ENCODE measurements at regions not wholly inside any gene's neighbourhood (a gene's known extent, or its start where the extent isn't known, plus 50 kb on each side); places are given as distances from the start of the nearest gene placed in this dataset.
A peak's percentile ranks its signal among the peaks of the same experiment; 100 is the strongest.

DNA sequence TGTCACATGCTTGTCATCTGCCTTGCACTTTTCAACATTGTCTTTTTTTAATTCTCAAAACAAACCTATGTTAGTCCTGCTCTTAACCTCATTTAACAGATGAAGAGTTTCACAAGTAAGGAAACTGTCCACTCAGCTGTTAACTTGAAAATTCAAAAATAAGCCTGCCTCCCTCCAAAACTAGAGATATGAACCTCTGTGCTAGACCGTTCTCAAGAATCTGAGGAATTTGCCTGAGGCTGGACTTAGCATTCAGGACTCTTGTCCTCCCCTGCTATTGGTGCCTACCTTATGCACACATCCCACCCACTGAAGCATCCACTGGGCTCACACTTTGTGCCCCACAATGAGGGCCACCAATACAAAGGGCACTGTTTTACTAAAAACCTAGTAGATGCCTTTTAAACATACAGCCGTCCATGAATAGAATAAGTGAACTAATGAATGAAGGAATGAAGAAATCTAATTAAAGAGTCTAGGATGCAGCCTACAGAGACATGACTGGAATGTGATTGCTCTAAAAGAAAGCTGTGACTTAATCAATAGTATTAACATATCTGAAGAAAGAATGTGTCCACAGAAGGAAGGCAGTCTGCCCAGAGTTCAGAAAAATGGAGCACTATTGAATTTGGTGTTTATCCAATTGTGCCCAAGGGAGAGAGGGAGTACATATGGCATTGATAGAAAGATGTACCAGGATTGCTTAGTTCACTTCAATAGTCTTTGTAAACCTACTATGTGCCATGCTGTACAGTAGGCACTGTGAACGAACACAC lies 238.5 kb downstream of the SPTSSA start:
- Histone ChIP-seq H3K27me3 (ENCODE audit: control insufficient read depth in 1 of 2, insufficient read depth in 2 of 2, low read length in 2 of 2) (no peaks in the 10 kb centered on the region), H3K4me1 (ENCODE audit: insufficient read depth, low read length) (peaks cover 35% of the 10 kb centered on the region), H3K36me3 (ENCODE audit: insufficient read depth, low read length) (no peaks in the 10 kb centered on the region), H3K9ac (ENCODE audit: low read length) (no peak overlapping the region), H3K27ac (ENCODE audit: low read depth, low read length) (no peak overlapping the region), H3K9me3 (ENCODE audit: low read length) (no peaks in the 10 kb centered on the region), H3K4me3 (ENCODE audit: low read depth in 1 of 2, low read length in 2 of 2) (no peak overlapping the region)

DNA sequence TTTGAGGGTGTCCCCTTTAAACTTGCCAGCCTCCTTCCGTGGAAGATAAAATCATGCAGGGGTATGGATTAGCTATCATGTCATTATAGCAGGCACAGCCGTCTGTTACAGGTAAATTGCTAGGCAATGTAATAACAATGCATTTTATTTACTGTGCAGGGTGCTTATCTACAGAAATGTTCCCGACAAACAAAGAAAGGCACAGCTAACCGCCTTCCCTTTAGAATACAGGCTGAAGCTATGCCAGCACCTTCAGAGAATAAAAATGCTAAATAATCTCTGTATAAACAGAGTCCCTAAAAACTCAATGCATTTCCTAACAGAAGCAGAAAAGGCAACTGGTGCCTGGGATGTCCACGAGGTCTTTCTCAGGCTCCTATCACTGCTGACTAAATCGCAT lies 239.2 kb downstream of the SPTSSA start:
- Histone ChIP-seq H3K4me3 (ENCODE audit: low read depth in 1 of 2, low read length in 2 of 2) (no peak overlapping the region), H3K9ac (ENCODE audit: low read length) (no peak overlapping the region), H3K4me1 (ENCODE audit: insufficient read depth, low read length) (peaks cover 35% of the 10 kb centered on the region), H3K9me3 (ENCODE audit: low read length) (no peaks in the 10 kb centered on the region), H3K27me3 (ENCODE audit: control insufficient read depth in 1 of 2, insufficient read depth in 2 of 2, low read length in 2 of 2) (no peaks in the 10 kb centered on the region), H3K27ac (ENCODE audit: low read depth, low read length) (no peak overlapping the region), H3K36me3 (ENCODE audit: insufficient read depth, low read length) (no peaks in the 10 kb centered on the region)

DNA sequence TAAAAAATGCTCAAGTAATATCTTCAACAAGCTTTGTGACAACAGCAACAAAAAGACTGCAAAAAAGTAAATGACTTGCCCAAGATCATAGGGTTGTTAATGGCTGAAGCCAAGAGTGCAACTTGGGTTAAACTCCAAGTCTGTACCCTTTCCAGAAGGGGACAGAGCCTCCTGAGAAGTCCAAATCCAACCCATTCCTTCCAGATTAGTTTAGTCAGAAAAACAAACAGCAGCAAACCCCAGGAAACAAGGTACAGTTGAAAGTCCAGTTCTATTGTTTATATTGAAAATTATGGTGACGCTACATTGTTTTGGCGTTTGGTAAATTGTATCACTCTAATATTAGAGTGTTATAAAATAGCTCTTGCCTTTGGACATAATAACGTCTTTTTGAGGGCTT lies 239.9 kb downstream of the SPTSSA start:
- Histone ChIP-seq H3K36me3 (ENCODE audit: insufficient read depth, low read length) (no peaks in the 10 kb centered on the region), H3K27ac (ENCODE audit: low read depth, low read length) (no peak overlapping the region), H3K4me3 (ENCODE audit: low read depth in 1 of 2, low read length in 2 of 2) (no peak overlapping the region), H3K27me3 (ENCODE audit: control insufficient read depth in 1 of 2, insufficient read depth in 2 of 2, low read length in 2 of 2) (no peaks in the 10 kb centered on the region), H3K4me1 (ENCODE audit: insufficient read depth, low read length) (peaks cover 35% of the 10 kb centered on the region), H3K9me3 (ENCODE audit: low read length) (no peaks in the 10 kb centered on the region), H3K9ac (ENCODE audit: low read length) (no peak overlapping the region)

DNA sequence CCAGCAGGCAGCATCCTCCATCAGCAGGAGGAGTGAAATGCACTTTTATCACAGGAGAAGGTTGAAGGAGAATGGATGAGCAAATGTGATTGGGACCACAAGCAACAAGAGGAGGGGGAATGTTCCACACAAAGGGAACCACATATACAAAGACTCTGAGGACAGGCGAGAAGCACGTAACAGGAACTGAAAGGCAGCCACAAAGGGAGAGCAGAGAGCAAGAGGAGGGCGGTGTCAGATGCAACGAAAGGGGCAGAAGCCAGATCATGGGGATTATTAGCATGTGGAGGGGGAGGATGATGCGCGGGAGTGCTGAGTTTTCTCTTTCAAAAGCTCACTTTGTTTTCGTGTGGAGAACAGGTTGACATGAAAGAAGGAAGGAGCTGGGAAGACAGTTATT lies 241.1 kb downstream of the SPTSSA start:
- no peaks in the 10 kb centered on the region for H3K27me3 ChIP-seq (ENCODE audit: control insufficient read depth in 1 of 2, insufficient read depth in 2 of 2, low read length in 2 of 2)
- no peaks in the 10 kb centered on the region for H3K36me3 ChIP-seq (ENCODE audit: insufficient read depth, low read length)
- H3K9ac ChIP-seq (ENCODE audit: low read length) = no peak overlapping the region
- no peak overlapping the region for H3K27ac ChIP-seq (ENCODE audit: low read depth, low read length)
- no peak overlapping the region for H3K4me3 ChIP-seq (ENCODE audit: low read depth in 1 of 2, low read length in 2 of 2)
- H3K4me1 ChIP-seq (ENCODE audit: insufficient read depth, low read length) = peaks cover 35% of the 10 kb centered on the region
- no peaks in the 10 kb centered on the region for H3K9me3 ChIP-seq (ENCODE audit: low read length)

DNA sequence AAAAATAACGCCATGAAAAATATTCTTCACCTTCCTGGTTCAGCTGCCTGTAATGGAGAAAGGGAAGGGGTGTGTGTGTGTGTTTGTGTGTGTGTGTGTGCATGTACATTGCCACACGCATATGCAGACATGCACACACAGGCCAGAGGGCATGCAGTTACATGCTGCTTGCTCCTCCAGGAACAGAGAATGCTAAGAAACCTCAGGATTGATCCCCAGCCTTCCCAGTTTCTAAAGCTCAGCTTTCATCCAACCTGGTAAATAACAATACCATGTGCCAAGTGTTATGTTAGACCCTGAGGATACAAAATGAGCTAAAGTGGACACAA lies 241.7 kb downstream of the SPTSSA start:
- Histone ChIP-seq H3K9me3 (ENCODE audit: low read length) (no peaks in the 10 kb centered on the region), H3K9ac (ENCODE audit: low read length) (no peak overlapping the region), H3K27ac (ENCODE audit: low read depth, low read length) (no peak overlapping the region), H3K36me3 (ENCODE audit: insufficient read depth, low read length) (no peaks in the 10 kb centered on the region), H3K4me3 (ENCODE audit: low read depth in 1 of 2, low read length in 2 of 2) (no peak overlapping the region), H3K4me1 (ENCODE audit: insufficient read depth, low read length) (peaks cover 35% of the 10 kb centered on the region), H3K27me3 (ENCODE audit: control insufficient read depth in 1 of 2, insufficient read depth in 2 of 2, low read length in 2 of 2) (no peaks in the 10 kb centered on the region)

DNA sequence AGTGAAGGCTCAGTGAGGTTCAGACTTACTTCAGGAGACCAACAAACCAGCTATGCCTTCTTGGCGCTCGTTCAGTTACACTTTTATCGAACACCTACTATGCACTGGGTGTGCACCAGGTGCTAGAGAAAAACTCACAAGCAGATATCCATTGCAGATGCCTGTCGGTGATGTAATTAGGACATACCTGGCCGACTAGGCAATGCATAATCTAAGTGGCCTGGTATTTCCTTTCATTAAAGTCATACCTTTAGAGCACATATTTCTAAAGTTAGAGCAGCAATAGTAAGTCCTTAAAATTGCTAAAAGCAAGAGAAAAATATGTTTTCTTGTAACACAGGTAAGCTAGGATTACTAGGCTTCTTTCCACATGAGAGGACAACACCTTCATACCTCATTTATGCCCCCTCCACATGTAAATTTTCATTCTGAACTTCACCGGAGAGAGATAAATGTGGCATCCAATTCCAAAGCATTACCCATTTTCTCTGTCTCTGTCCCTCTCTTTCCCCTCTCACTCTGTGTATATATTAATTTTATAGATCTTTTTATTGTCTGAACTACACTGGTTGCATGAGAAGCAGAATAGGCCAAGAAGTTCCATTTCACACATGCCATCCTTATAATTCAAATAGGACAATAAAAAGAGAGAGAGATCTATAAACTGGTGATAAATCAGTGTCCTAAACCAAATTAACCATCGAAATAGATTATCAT lies 242.2 kb downstream of the SPTSSA start:
- Histone ChIP-seq H3K27ac (ENCODE audit: low read depth, low read length) (no peak overlapping the region), H3K9ac (ENCODE audit: low read length) (no peak overlapping the region), H3K36me3 (ENCODE audit: insufficient read depth, low read length) (no peaks in the 10 kb centered on the region), H3K4me3 (ENCODE audit: low read depth in 1 of 2, low read length in 2 of 2) (no peak overlapping the region), H3K27me3 (ENCODE audit: control insufficient read depth in 1 of 2, insufficient read depth in 2 of 2, low read length in 2 of 2) (no peaks in the 10 kb centered on the region), H3K9me3 (ENCODE audit: low read length) (no peaks in the 10 kb centered on the region), H3K4me1 (ENCODE audit: insufficient read depth, low read length) (peaks cover 35% of the 10 kb centered on the region)

DNA sequence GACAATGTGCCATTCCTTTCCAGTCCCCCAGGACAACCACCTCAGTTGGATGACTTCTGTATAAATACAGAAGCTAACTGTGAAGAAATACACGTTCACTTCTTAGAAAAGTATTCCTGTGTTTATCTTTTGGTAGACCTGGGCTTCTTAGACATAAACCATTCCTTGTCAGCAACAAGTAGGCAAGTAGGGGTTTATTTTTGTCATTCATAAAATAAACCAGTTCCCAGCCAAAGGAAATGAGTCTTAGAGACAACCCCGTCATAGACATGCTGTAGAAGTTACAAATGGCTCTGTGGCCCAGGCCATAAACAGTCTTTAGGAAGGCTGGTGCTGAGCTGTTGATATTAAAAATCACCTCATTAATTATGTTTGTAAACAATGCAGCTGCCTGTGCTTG lies 243.2 kb downstream of the SPTSSA start:
- Histone ChIP-seq H3K9me3 (ENCODE audit: low read length) (no peaks in the 10 kb centered on the region), H3K4me3 (ENCODE audit: low read depth in 1 of 2, low read length in 2 of 2) (no peak overlapping the region), H3K27me3 (ENCODE audit: control insufficient read depth in 1 of 2, insufficient read depth in 2 of 2, low read length in 2 of 2) (no peaks in the 10 kb centered on the region), H3K9ac (ENCODE audit: low read length) (no peak overlapping the region), H3K36me3 (ENCODE audit: insufficient read depth, low read length) (no peaks in the 10 kb centered on the region), H3K27ac (ENCODE audit: low read depth, low read length) (peak overlapping the region; percentile 65), H3K4me1 (ENCODE audit: insufficient read depth, low read length) (peaks cover 29% of the 10 kb centered on the region)

DNA sequence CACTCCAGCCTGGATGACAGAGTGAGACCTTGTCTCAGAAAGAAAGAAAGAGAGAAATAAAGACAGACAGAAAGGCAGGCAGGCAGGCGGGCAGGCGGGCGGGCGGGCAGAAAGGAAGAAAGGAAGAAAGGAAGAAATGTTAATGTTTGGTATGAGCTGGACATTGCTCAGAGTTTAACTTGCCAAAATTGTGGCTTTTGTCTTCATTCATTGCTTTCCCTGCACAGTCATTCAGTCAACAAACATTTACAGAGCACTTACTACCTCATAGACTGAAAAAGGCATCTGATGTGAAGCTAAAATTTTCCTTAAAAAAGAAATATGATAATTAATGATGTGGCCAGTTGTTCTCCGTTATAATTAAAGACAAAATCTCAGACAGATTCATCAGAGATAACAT lies 247.1 kb downstream of the SPTSSA start:
- Histone ChIP-seq H3K9ac (ENCODE audit: low read length) (no peak overlapping the region), H3K4me3 (ENCODE audit: low read depth in 1 of 2, low read length in 2 of 2) (no peak overlapping the region), H3K27ac (ENCODE audit: low read depth, low read length) (no peak overlapping the region), H3K27me3 (ENCODE audit: control insufficient read depth in 1 of 2, insufficient read depth in 2 of 2, low read length in 2 of 2) (no peaks in the 10 kb centered on the region), H3K36me3 (ENCODE audit: insufficient read depth, low read length) (no peaks in the 10 kb centered on the region), H3K4me1 (ENCODE audit: insufficient read depth, low read length) (peaks cover 25% of the 10 kb centered on the region), H3K9me3 (ENCODE audit: low read length) (no peaks in the 10 kb centered on the region)

DNA sequence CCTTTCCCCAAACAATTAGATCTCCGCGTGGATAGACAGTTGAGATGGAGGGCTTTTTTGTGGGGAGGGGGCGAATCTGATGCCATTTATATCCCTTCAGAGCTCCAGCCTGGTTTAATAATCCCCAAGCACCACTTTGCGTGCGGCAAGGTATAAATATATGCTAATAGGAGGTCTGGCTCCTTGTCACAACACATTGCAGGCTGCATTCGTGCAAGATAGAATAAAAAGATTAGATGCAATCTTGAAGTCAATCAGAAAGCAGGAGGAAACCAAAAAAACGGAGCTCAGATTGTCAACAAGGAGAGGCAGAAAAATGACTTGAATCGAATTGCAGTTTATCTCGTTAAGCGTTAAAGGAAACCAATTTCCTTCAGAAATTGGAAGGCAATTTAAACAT lies 248.7 kb downstream of the SPTSSA start:
- no peak overlapping the region for H3K9ac ChIP-seq (ENCODE audit: low read length)
- no peaks in the 10 kb centered on the region for H3K9me3 ChIP-seq (ENCODE audit: low read length)

DNA sequence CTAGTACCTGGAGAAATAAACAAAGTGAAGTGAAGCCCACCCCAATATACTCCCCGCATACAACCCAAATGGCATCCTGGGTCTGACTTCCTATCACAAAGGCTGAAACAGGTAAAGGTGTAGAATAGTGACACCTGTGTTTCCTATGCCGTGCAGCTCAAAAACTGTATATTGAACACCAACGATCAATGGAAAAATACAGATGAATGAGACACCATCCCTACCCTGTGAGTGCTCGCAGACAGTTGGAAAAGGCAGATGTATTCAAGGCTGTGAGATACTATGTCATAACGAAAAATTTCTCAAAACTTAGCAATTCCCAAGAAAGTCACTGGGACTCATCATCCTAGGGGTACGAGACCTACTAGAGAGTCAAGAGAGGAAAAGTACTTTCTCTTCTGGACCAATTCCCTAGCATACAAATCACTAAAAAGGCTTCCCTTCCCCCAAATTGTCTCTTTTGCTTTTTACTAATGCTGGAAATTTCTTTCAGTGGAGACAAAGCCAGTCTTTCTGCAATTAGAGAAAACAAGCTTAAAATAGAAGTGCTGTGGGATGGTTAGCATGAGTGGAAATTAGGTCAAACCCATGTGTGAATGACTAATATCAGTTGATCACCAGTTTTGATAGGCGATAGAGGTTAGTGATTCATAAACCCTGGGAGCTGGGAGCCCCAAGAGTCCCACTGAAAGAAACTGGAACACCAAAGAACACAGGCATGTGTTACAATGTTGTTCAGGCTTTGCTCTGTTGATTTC lies 249.7 kb downstream of the SPTSSA start:
- H3K9ac ChIP-seq (ENCODE audit: low read length) = no peak overlapping the region
- H3K27ac ChIP-seq (ENCODE audit: low read depth, low read length) = no peak overlapping the region
- no peaks in the 10 kb centered on the region for H3K9me3 ChIP-seq (ENCODE audit: low read length)
- H3K4me1 ChIP-seq (ENCODE audit: insufficient read depth, low read length) = no peaks in the 10 kb centered on the region
- no peaks in the 10 kb centered on the region for H3K36me3 ChIP-seq (ENCODE audit: insufficient read depth, low read length)
- H3K4me3 ChIP-seq (ENCODE audit: low read depth in 1 of 2, low read length in 2 of 2) = no peak overlapping the region
- H3K27me3 ChIP-seq (ENCODE audit: control insufficient read depth in 1 of 2, insufficient read depth in 2 of 2, low read length in 2 of 2) = no peaks in the 10 kb centered on the region

More for the DNA sequence above, 248.7 kb downstream of the SPTSSA start:
- H3K36me3 ChIP-seq (ENCODE audit: insufficient read depth, low read length) = no peaks in the 10 kb centered on the region
- no peak overlapping the region for H3K4me3 ChIP-seq (ENCODE audit: low read depth in 1 of 2, low read length in 2 of 2)
- no peak overlapping the region for H3K27ac ChIP-seq (ENCODE audit: low read depth, low read length)
- no peaks in the 10 kb centered on the region for H3K27me3 ChIP-seq (ENCODE audit: control insufficient read depth in 1 of 2, insufficient read depth in 2 of 2, low read length in 2 of 2)
- H3K4me1 ChIP-seq (ENCODE audit: insufficient read depth, low read length) = peaks cover 9% of the 10 kb centered on the region

DNA sequence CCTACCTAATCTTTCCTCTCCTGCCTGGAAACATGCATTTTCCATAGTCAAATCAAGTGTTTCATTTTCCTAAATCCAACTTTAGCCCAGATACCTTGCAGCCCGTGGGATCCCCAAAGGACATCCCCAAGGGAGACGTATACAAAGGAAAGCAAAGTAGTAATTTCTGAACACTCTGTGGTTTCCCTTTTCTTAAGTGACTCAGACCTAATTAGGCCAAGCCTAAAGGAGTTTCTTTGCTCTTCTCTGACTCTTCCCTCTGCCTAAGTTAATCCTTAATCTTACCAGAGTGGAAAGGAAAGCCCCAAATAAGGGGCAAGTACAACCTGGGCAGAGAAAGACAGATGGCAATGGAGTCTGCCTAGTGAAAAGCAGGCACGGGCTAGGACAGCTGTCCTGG lies 250.3 kb downstream of the SPTSSA start:
- Histone ChIP-seq H3K27me3 (ENCODE audit: control insufficient read depth in 1 of 2, insufficient read depth in 2 of 2, low read length in 2 of 2) (no peaks in the 10 kb centered on the region), H3K36me3 (ENCODE audit: insufficient read depth, low read length) (no peaks in the 10 kb centered on the region), H3K4me1 (ENCODE audit: insufficient read depth, low read length) (no peaks in the 10 kb centered on the region), H3K9ac (ENCODE audit: low read length) (no peak overlapping the region), H3K9me3 (ENCODE audit: low read length) (no peaks in the 10 kb centered on the region), H3K27ac (ENCODE audit: low read depth, low read length) (no peak overlapping the region), H3K4me3 (ENCODE audit: low read depth in 1 of 2, low read length in 2 of 2) (no peak overlapping the region)

All from muscle layer of colon (tissue), 2 donors.